Activated naive CD8-positive, alpha-beta T cell treated with anti-CD3 and anti-CD28 coated beads, Interleukin-2, amount 50 U/mL, for 24 hours (primary cell): ENCODE measurements at regions not wholly inside any gene's neighbourhood (a gene's known extent, or its start where the extent isn't known, plus 50 kb on each side); places are given as distances from the start of the nearest gene placed in this dataset.
"Not testable (repeated sequence)": the region's sequence is repeated elsewhere in the genome, so short reads cannot be mapped to it uniquely, and the experiment has no call there.

ENCODE experiments used
- ATAC-seq: fragments of 150-1000 bp; cut with Tn5 transposase; one replicate; pipeline ENCODE4 v1.10.0; 2021
- DNase-seq: peaks from one replicate; pipeline ENCODE4 v3.0.0; 2021
- H3K27ac Mint-ChIP-seq: one replicate; pipeline ENCODE4 v1.8.0; 2021; ENCODE audit warnings: mild to moderate bottlenecking, mixed read lengths
- H3K27me3 Mint-ChIP-seq: one replicate; pipeline ENCODE4 v1.8.0; 2021; ENCODE audit warnings: mixed read lengths
- H3K36me3 Mint-ChIP-seq: one replicate; pipeline ENCODE4 v1.8.0; 2021; ENCODE audit warnings: low read depth, mixed read lengths
- H3K4me1 Mint-ChIP-seq: one replicate; pipeline ENCODE4 v1.8.0; 2021; ENCODE audit warnings: mixed read lengths
- H3K4me3 Mint-ChIP-seq: one replicate; pipeline ENCODE4 v1.8.0; 2021; ENCODE audit warnings: mild to moderate bottlenecking, moderate library complexity, mixed read lengths
- H3K9me3 Mint-ChIP-seq: one replicate; pipeline ENCODE4 v1.8.0; 2021; ENCODE audit warnings: mixed read lengths

DNA sequence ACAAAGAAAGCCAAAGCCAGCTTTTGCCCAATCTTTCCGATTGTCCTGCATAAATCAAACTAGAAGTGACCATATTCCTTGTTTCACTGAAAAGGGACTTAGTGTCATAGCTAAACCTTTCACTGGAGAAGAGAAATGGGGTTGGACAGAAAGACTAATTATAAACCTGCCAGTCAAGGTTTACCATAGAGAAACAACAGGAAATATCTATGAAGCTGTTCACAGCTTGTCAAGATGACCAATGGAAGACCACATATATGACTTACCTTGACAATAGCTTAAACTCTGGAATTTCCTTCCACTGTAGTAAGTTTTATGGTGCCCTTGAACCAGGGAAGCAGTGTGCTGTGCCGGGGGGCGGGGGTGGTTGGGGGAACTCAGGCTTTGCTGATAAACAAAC, 107.7 kb upstream of the PHACTR1 start:
- DNase-seq (no peak), ATAC-seq (no peak)
- H3K9me3 Mint-ChIP-seq, result no peaks in the 10 kb centered on the region
- H3K27me3 Mint-ChIP-seq, result peaks cover 20% of the 10 kb centered on the region
- H3K36me3 Mint-ChIP-seq, result no peaks in the 10 kb centered on the region
- no peaks in the 10 kb centered on the region for H3K4me1 Mint-ChIP-seq
- H3K4me3 Mint-ChIP-seq, result no peak overlapping the region
- no peak overlapping the region for H3K27ac Mint-ChIP-seq

- no peaks in the 10 kb centered on the region for H3K4me1 Mint-ChIP-seq
- H3K36me3 Mint-ChIP-seq, result no peaks in the 10 kb centered on the region
- H3K27ac Mint-ChIP-seq, result no peak overlapping the region
Observed at GRCh38 chr6:12609751-12610150, 106.8 kb upstream of the PHACTR1 start.

DNA sequence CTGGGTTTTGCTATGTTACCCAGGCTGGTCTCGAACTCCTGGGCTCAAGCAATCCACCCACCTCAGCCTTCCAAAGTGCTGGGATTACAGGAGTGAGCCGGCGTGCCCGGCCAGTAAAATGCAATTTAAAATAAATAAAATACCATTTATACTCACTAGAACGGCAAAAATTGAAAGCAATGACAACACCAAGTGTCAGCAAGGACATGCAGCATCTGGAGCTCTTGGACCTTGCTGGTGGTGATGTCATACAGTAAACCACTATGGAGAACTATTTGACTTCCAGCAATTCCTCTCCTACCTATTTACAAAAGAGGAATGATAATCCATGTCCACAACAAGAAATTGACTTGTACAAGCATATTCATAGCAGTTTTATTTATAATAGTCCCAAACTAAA, 105.7 kb upstream of the PHACTR1 start:
- no peaks in the 10 kb centered on the region for H3K36me3 Mint-ChIP-seq
- no peaks in the 10 kb centered on the region for H3K4me1 Mint-ChIP-seq
- H3K27me3 Mint-ChIP-seq, result peaks cover 19% of the 10 kb centered on the region
- DNase-seq, result no peak
- H3K4me3 Mint-ChIP-seq, result no peak overlapping the region
- ATAC-seq, result no peak
- no peaks in the 10 kb centered on the region for H3K9me3 Mint-ChIP-seq
- no peak overlapping the region for H3K27ac Mint-ChIP-seq

More at GRCh38 chr6:12609751-12610150, 106.8 kb upstream of the PHACTR1 start:
- no peak overlapping the region for H3K4me3 Mint-ChIP-seq
- no peaks in the 10 kb centered on the region for H3K9me3 Mint-ChIP-seq
- peaks cover 19% of the 10 kb centered on the region for H3K27me3 Mint-ChIP-seq
- DNase-seq (no peak), ATAC-seq (no peak)

DNA sequence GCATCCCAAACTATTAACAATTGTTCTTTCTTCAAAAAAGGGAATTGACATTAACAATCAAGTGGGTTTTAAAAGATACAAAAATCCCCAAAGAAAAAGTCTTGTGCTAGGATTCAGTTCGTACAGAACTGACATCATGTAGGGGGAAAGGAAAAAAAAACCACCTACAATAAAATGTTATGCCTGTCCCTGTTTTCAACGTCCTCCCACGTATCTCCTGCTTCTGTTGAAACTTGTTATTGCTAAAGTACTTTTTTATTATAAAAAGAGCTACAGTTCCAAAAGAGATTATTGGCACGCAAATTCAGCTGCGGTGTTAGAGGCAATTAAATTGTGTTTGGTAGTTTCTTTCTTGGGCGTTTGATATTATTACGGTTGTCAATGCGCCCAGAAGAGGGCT, 102.8 kb upstream of the PHACTR1 start:
- H3K27me3 Mint-ChIP-seq, result peaks cover 12% of the 10 kb centered on the region
- H3K9me3 Mint-ChIP-seq, result no peaks in the 10 kb centered on the region
- ATAC-seq (no peak), DNase-seq (no peak)
- H3K4me1 Mint-ChIP-seq, result no peaks in the 10 kb centered on the region
- no peak overlapping the region for H3K4me3 Mint-ChIP-seq
- H3K27ac Mint-ChIP-seq, result no peak overlapping the region
- no peaks in the 10 kb centered on the region for H3K36me3 Mint-ChIP-seq

GRCh38 chr6:12614456-12614855, 102.1 kb upstream of the PHACTR1 start:
- DNase-seq (no peak), ATAC-seq (no peak)
- no peaks in the 10 kb centered on the region for H3K36me3 Mint-ChIP-seq
- no peak overlapping the region for H3K4me3 Mint-ChIP-seq
- H3K4me1 Mint-ChIP-seq, result no peaks in the 10 kb centered on the region
- H3K27me3 Mint-ChIP-seq, result peaks cover 11% of the 10 kb centered on the region
- H3K27ac Mint-ChIP-seq, result no peak overlapping the region
- H3K9me3 Mint-ChIP-seq, result no peaks in the 10 kb centered on the region

DNA sequence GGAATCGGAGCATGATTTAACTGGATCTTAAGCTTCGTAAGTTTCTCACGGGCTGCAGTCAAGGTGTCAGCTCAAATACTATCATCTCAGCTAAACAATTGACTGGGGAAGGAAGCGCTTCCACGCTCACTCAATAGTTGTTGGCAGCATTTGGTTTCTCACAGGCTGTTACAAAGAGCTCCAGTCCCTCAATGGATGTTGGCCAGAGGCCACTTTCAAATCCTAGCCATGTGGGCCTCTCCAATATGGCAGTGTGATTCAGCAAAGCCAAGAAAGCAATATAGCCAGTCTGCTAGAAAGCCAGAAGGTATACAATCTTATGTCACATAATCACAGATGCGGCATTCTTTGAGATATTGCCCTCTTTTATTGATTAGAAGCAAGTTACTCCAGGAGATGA, 98.3 kb upstream of the PHACTR1 start:
- Mint-ChIP-seq H3K9me3 (no peaks in the 10 kb centered on the region), H3K36me3 (no peaks in the 10 kb centered on the region), H3K4me1 (no peaks in the 10 kb centered on the region), H3K4me3 (no peak overlapping the region), H3K27ac (no peak overlapping the region), H3K27me3 (peaks cover 2% of the 10 kb centered on the region)
- DNase-seq (no peak), ATAC-seq (no peak)

- peaks cover 5% of the 10 kb centered on the region for H3K27me3 Mint-ChIP-seq
- H3K4me3 Mint-ChIP-seq, result no peak overlapping the region
- H3K27ac Mint-ChIP-seq, result no peak overlapping the region
- no peak for DNase-seq
- no peaks in the 10 kb centered on the region for H3K4me1 Mint-ChIP-seq
- H3K36me3 Mint-ChIP-seq, result no peaks in the 10 kb centered on the region
- no peak for ATAC-seq
- no peaks in the 10 kb centered on the region for H3K9me3 Mint-ChIP-seq
Observed at GRCh38 chr6:12621754-12622153, 94.8 kb upstream of the PHACTR1 start.

- H3K9me3 Mint-ChIP-seq, result no peaks in the 10 kb centered on the region
- H3K36me3 Mint-ChIP-seq, result no peaks in the 10 kb centered on the region
- H3K4me1 Mint-ChIP-seq, result no peaks in the 10 kb centered on the region
- no peak overlapping the region for H3K27ac Mint-ChIP-seq
- H3K4me3 Mint-ChIP-seq, result no peak overlapping the region
- ATAC-seq, result no peak
- no peak for DNase-seq
- H3K27me3 Mint-ChIP-seq, result peaks cover 5% of the 10 kb centered on the region
Observed at GRCh38 chr6:12622566-12622965, 94.0 kb upstream of the PHACTR1 start.

GRCh38 chr6:12624142-12624837, 92.3 kb upstream of the PHACTR1 start:
- H3K27ac Mint-ChIP-seq, result no peak overlapping the region
- H3K4me3 Mint-ChIP-seq, result no peak overlapping the region
- no peaks in the 10 kb centered on the region for H3K4me1 Mint-ChIP-seq
- peaks cover 5% of the 10 kb centered on the region for H3K27me3 Mint-ChIP-seq
- H3K36me3 Mint-ChIP-seq, result no peaks in the 10 kb centered on the region
- ATAC-seq (no peak), DNase-seq (no peak)
- H3K9me3 Mint-ChIP-seq, result no peaks in the 10 kb centered on the region

DNA sequence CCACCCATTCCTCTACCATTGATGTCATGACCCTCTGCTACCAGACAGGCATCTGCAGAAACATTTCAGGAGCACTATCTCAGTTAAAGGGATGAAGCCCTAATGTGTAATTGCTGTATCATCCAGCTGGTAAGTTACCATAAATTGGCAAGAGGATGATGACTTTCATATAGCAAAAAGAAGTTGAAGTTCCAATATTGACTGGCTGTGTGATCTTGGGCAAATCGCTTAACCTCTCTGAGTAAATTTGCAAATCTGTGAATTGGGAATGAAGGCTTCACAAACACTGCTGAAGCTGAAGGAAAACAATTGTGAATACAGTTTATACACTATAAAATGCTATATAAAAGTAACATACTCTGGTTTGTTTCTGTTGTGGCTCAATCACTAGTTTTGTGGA, 89.5 kb upstream of the PHACTR1 start:
- ATAC-seq, result no peak

GRCh38 chr6:12628327-12628726, 88.2 kb upstream of the PHACTR1 start:
- Mint-ChIP-seq H3K27ac (no peak overlapping the region), H3K36me3 (no peaks in the 10 kb centered on the region), H3K4me3 (no peak overlapping the region), H3K4me1 (no peaks in the 10 kb centered on the region), H3K9me3 (no peaks in the 10 kb centered on the region), H3K27me3 (peaks cover 9% of the 10 kb centered on the region)
- no peak for DNase-seq
- no peak for ATAC-seq

More for the DNA sequence above, 89.5 kb upstream of the PHACTR1 start:
- no peaks in the 10 kb centered on the region for H3K36me3 Mint-ChIP-seq
- no peak for DNase-seq
- no peak overlapping the region for H3K4me3 Mint-ChIP-seq
- no peak overlapping the region for H3K27ac Mint-ChIP-seq
- peaks cover 5% of the 10 kb centered on the region for H3K27me3 Mint-ChIP-seq
- no peaks in the 10 kb centered on the region for H3K9me3 Mint-ChIP-seq
- H3K4me1 Mint-ChIP-seq, result no peaks in the 10 kb centered on the region

DNA sequence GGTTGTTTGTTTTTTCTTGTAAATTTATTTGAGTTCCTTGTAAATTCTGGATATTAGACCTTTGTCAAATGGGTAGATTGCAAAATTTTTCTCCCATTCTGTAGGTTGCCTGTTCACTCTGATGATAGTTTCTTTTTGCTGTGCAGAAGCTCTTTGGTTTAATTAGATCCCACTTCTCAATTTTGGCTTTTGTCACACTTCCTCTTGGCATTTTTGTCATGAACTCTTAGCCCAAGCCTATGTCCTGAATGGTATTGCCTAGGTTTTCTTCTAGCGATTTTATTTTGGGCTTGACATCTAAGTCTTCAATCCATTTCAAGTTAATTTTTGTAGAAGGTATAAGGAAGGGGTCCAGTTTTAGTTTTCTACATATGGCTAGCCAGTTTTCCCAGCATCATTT, 82.8 kb upstream of the PHACTR1 start:
- DNase-seq, H3K4me1 Mint-ChIP-seq, ATAC-seq, H3K36me3 Mint-ChIP-seq, H3K9me3 Mint-ChIP-seq, H3K4me3 Mint-ChIP-seq, H3K27ac Mint-ChIP-seq: not testable (repeated sequence)
- peaks cover 21% of the 10 kb centered on the region for H3K27me3 Mint-ChIP-seq

DNA sequence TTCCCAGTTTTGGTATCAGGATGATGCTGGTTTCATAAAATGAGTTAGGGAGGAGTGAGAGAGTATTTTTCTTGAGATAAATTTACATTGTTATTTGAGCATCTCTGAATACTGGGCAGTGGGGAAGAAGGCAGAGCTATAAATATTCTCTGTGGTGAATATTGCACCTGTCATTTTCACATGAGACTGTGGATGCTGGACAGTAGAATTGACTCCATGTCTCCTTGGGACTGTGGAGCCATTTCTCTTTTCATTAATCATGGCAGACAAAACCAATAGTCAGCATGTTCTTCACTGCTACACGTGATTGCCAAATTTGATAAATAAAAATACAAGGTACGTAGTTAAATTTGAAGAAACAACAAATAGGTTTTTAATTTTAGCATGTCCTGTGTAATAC, 81.2 kb upstream of the PHACTR1 start:
- no peak for DNase-seq
- H3K27ac Mint-ChIP-seq, result no peak overlapping the region
- H3K9me3 Mint-ChIP-seq, result peaks cover 4% of the 10 kb centered on the region
- ATAC-seq, result no peak
- peaks cover 21% of the 10 kb centered on the region for H3K27me3 Mint-ChIP-seq
- H3K36me3 Mint-ChIP-seq, result no peaks in the 10 kb centered on the region
- H3K4me1 Mint-ChIP-seq, result peaks cover 6% of the 10 kb centered on the region
- no peak overlapping the region for H3K4me3 Mint-ChIP-seq

DNA sequence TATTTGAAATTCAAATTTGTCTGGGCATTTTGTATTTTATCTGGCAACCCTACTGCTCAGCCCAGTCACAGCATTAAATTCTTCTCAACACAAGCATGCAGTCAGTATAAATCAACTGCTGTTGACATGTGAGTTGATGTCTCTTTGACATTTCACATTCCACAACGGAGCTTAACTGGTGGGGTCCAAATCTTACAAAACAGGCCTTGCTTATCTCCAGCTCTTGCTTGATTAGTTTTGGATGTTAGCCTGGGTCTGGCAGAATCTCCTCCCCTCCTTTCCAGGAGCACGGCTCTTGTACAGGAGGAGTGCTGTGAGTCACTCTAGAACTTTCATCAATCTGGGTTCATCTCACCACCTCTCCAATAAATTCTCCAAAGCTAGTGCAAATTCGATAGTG, 80.8 kb upstream of the PHACTR1 start:
- H3K4me3 Mint-ChIP-seq, result no peak overlapping the region
- H3K27me3 Mint-ChIP-seq, result peaks cover 21% of the 10 kb centered on the region
- H3K9me3 Mint-ChIP-seq, result peaks cover 8% of the 10 kb centered on the region
- no peak overlapping the region for H3K27ac Mint-ChIP-seq
- H3K4me1 Mint-ChIP-seq, result peaks cover 6% of the 10 kb centered on the region
- no peak for DNase-seq
- ATAC-seq, result no peak
- H3K36me3 Mint-ChIP-seq, result no peaks in the 10 kb centered on the region

- no peak overlapping the region for H3K4me3 Mint-ChIP-seq
- ATAC-seq (no peak), DNase-seq (no peak)
- no peaks in the 10 kb centered on the region for H3K36me3 Mint-ChIP-seq
- no peak overlapping the region for H3K27ac Mint-ChIP-seq
- peaks cover 23% of the 10 kb centered on the region for H3K27me3 Mint-ChIP-seq
- H3K9me3 Mint-ChIP-seq, result peaks cover 8% of the 10 kb centered on the region
- peaks cover 6% of the 10 kb centered on the region for H3K4me1 Mint-ChIP-seq
Observed at GRCh38 chr6:12636336-12636735, 80.2 kb upstream of the PHACTR1 start.
